ENCODE measurements at regions not wholly inside any gene's neighbourhood (a gene's known extent, or its start where the extent isn't known, plus 50 kb on each side); places are given as distances from the start of the nearest gene placed in this dataset.

- TF ChIP-seq POLR2A (IDR thresholded peaks at IDR 0.05) (no peak), CTCF (IDR thresholded peaks at IDR 0.05) (no peak)
Measured at GRCh38 chr20:1761598-1761997, 104.0 kb upstream of the SIRPG start.

All from Peyer's patch (tissue), 4 donors.